ENCODE measurements at regions not wholly inside any gene's neighbourhood (a gene's known extent, or its start where the extent isn't known, plus 50 kb on each side); places are given as distances from the start of the nearest gene placed in this dataset.

GRCh38 chr12:74365178-74365964 is 172.3 kb upstream of the ATXN7L3B start:
- H3K4ac ChIP-seq (ENCODE audit: low read depth in 1 of 2, low read length in 2 of 2), result no peak overlapping the region
- no peak overlapping the region for H3K27ac ChIP-seq (ENCODE audit: low read length, poor library complexity, severe bottlenecking)
- no peak overlapping the region for H3K4me2 ChIP-seq (ENCODE audit: low read length, poor library complexity, severe bottlenecking)
- H2AFZ ChIP-seq (ENCODE audit: low read depth, low read length), result no peak overlapping the region
- H3K4me1 ChIP-seq (ENCODE audit: control insufficient read depth, insufficient read depth, low read depth, low read length), result no peaks in the 10 kb centered on the region
- no peaks in the 10 kb centered on the region for H3K79me1 ChIP-seq (replicated peaks; ENCODE audit: low read length, poor library complexity, severe bottlenecking)
- no peak overlapping the region for H3K14ac ChIP-seq (ENCODE audit: low read length in 2 of 2)
- no peak overlapping the region for H4K8ac ChIP-seq (ENCODE audit: low read length)
- H2AK5ac ChIP-seq (ENCODE audit: low read length, severe bottlenecking), result no peak overlapping the region
- no peak overlapping the region for H2BK120ac ChIP-seq (ENCODE audit: low read depth, low read length)
- no peaks in the 10 kb centered on the region for H3K9me3 ChIP-seq (ENCODE audit: control insufficient read depth, low read length)
- peak overlapping the region in 1 of 2 experiments; percentile 39 for H2BK12ac ChIP-seq (ENCODE audit: low read length in 2 of 2)
- no peak overlapping the region for H3K4me3 ChIP-seq (ENCODE audit: insufficient read depth in 1 of 2, low read depth in 1 of 2, low read length in 2 of 2)
- no peak overlapping the region for H3K23ac ChIP-seq (ENCODE audit: low read length in 2 of 2)
- peak; percentile 26 for DNase-seq
- no peaks in the 10 kb centered on the region for H3K36me3 ChIP-seq (ENCODE audit: control insufficient read depth in 1 of 2, insufficient read depth in 2 of 2, low read depth in 1 of 2, low read length in 2 of 2)
- no peak overlapping the region for H3K9ac ChIP-seq (ENCODE audit: low read length)
- H3K27me3 ChIP-seq (ENCODE audit: control insufficient read depth in 1 of 2, insufficient read depth in 1 of 2, low read length in 2 of 2), result peaks cover 0 to 4% of the 10 kb centered on the region in 2 experiments
- no peak overlapping the region for H2BK15ac ChIP-seq (ENCODE audit: low read depth, poor library complexity, severe bottlenecking)
- H2BK5ac ChIP-seq (ENCODE audit: low read depth, low read length, poor library complexity, severe bottlenecking), result no peak overlapping the region
- no peak overlapping the region for H4K91ac ChIP-seq (ENCODE audit: low read length)
- H3K18ac ChIP-seq (ENCODE audit: low read depth in 1 of 2, low read length in 2 of 2), result no peak overlapping the region
- 90% methylated on average over 5 of the region's 6 CpGs for WGBS

- H3K27ac ChIP-seq (ENCODE audit: low read length, poor library complexity, severe bottlenecking), result no peak overlapping the region
- no peak overlapping the region for H4K8ac ChIP-seq (ENCODE audit: low read length)
- no peak overlapping the region for H3K18ac ChIP-seq (ENCODE audit: low read depth in 1 of 2, low read length in 2 of 2)
- no peak overlapping the region for H3K14ac ChIP-seq (ENCODE audit: low read length in 2 of 2)
- no peaks in the 10 kb centered on the region for H3K9me3 ChIP-seq (ENCODE audit: control insufficient read depth, low read length)
- H3K79me1 ChIP-seq (replicated peaks; ENCODE audit: low read length, poor library complexity, severe bottlenecking), result no peaks in the 10 kb centered on the region
- no peak overlapping the region for H2BK12ac ChIP-seq (ENCODE audit: low read length in 2 of 2)
- H2AK5ac ChIP-seq (ENCODE audit: low read length, severe bottlenecking), result no peak overlapping the region
- H2BK5ac ChIP-seq (ENCODE audit: low read depth, low read length, poor library complexity, severe bottlenecking), result no peak overlapping the region
- H2BK120ac ChIP-seq (ENCODE audit: low read depth, low read length), result no peak overlapping the region
- H3K4ac ChIP-seq (ENCODE audit: low read depth in 1 of 2, low read length in 2 of 2), result no peak overlapping the region
- no peak overlapping the region for H3K4me3 ChIP-seq (ENCODE audit: insufficient read depth in 1 of 2, low read depth in 1 of 2, low read length in 2 of 2)
- no peaks in the 10 kb centered on the region for H3K27me3 ChIP-seq (ENCODE audit: control insufficient read depth in 1 of 2, insufficient read depth in 1 of 2, low read length in 2 of 2)
- H4K91ac ChIP-seq (ENCODE audit: low read length), result no peak overlapping the region
- WGBS, result 40% methylated on average over 1 of the region's 2 CpGs
- H3K4me2 ChIP-seq (ENCODE audit: low read length, poor library complexity, severe bottlenecking), result no peak overlapping the region
- H3K36me3 ChIP-seq (ENCODE audit: control insufficient read depth in 1 of 2, insufficient read depth in 2 of 2, low read depth in 1 of 2, low read length in 2 of 2), result no peaks in the 10 kb centered on the region
- no peaks in the 10 kb centered on the region for H3K4me1 ChIP-seq (ENCODE audit: control insufficient read depth, insufficient read depth, low read depth, low read length)
- H3K23ac ChIP-seq (ENCODE audit: low read length in 2 of 2), result no peak overlapping the region
- H3K9ac ChIP-seq (ENCODE audit: low read length), result no peak overlapping the region
- peak; percentile 15 for DNase-seq
- no peak overlapping the region for H2BK15ac ChIP-seq (ENCODE audit: low read depth, poor library complexity, severe bottlenecking)
- no peak overlapping the region for H2AFZ ChIP-seq (ENCODE audit: low read depth, low read length)
Measured at GRCh38 chr12:74370608-74371216, 166.9 kb upstream of the ATXN7L3B start.

DNA sequence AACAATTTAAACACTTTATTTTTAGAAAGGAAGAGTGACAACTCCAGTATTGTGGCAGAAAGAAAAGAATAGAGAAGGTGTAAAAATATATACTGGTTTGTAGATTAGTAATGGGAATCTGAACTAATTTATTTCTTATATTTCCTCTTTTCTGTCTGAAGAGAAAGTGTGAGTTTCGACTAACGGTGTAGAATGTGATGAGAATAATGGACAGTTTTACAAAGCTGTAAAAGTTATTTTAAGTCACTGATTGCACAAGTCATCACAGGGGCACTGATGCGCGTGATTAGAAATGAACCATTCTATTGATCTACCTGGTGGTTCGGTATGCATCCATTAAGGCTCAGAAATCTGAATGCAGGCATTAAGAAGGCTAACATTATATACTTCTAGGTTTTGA is 158.5 kb upstream of the ATXN7L3B start:
- H3K27ac ChIP-seq (ENCODE audit: low read length, poor library complexity, severe bottlenecking), result no peak overlapping the region
- WGBS, result 94% methylated on average over 5 of the region's 5 CpGs
- H4K91ac ChIP-seq (ENCODE audit: low read length), result no peak overlapping the region
- no peak overlapping the region for H2BK5ac ChIP-seq (ENCODE audit: low read depth, low read length, poor library complexity, severe bottlenecking)
- no peak overlapping the region for H3K4me2 ChIP-seq (ENCODE audit: low read length, poor library complexity, severe bottlenecking)
- no peaks in the 10 kb centered on the region for H3K4me1 ChIP-seq (ENCODE audit: control insufficient read depth, insufficient read depth, low read depth, low read length)
- H3K23ac ChIP-seq (ENCODE audit: low read length in 2 of 2), result no peak overlapping the region
- peaks cover 3% of the 10 kb centered on the region for H3K9me3 ChIP-seq (ENCODE audit: control insufficient read depth, low read length)
- no peak overlapping the region for H2AK5ac ChIP-seq (ENCODE audit: low read length, severe bottlenecking)
- no peak overlapping the region for H2BK120ac ChIP-seq (ENCODE audit: low read depth, low read length)
- H3K27me3 ChIP-seq (ENCODE audit: control insufficient read depth in 1 of 2, insufficient read depth in 1 of 2, low read length in 2 of 2), result no peaks in the 10 kb centered on the region
- no peak overlapping the region for H3K14ac ChIP-seq (ENCODE audit: low read length in 2 of 2)
- no peak overlapping the region for H3K4me3 ChIP-seq (ENCODE audit: insufficient read depth in 1 of 2, low read depth in 1 of 2, low read length in 2 of 2)
- H3K18ac ChIP-seq (ENCODE audit: low read depth in 1 of 2, low read length in 2 of 2), result no peak overlapping the region
- DNase-seq, result no peak
- H3K9ac ChIP-seq (ENCODE audit: low read length), result no peak overlapping the region
- H2AFZ ChIP-seq (ENCODE audit: low read depth, low read length), result no peak overlapping the region
- no peaks in the 10 kb centered on the region for H3K36me3 ChIP-seq (ENCODE audit: control insufficient read depth in 1 of 2, insufficient read depth in 2 of 2, low read depth in 1 of 2, low read length in 2 of 2)
- H3K4ac ChIP-seq (ENCODE audit: low read depth in 1 of 2, low read length in 2 of 2), result no peak overlapping the region
- no peak overlapping the region for H2BK15ac ChIP-seq (ENCODE audit: low read depth, poor library complexity, severe bottlenecking)
- no peak overlapping the region for H4K8ac ChIP-seq (ENCODE audit: low read length)
- H2BK12ac ChIP-seq (ENCODE audit: low read length in 2 of 2), result no peak overlapping the region
- H3K79me1 ChIP-seq (replicated peaks; ENCODE audit: low read length, poor library complexity, severe bottlenecking), result no peaks in the 10 kb centered on the region

- no peak overlapping the region for H3K4ac ChIP-seq (ENCODE audit: low read depth in 1 of 2, low read length in 2 of 2)
- H3K79me1 ChIP-seq (replicated peaks; ENCODE audit: low read length, poor library complexity, severe bottlenecking), result no peaks in the 10 kb centered on the region
- H3K27ac ChIP-seq (ENCODE audit: low read length, poor library complexity, severe bottlenecking), result no peak overlapping the region
- H4K91ac ChIP-seq (ENCODE audit: low read length), result no peak overlapping the region
- WGBS, result 92% methylated on average over 2 of the region's 2 CpGs
- no peak overlapping the region for H2BK5ac ChIP-seq (ENCODE audit: low read depth, low read length, poor library complexity, severe bottlenecking)
- no peak overlapping the region for H2AFZ ChIP-seq (ENCODE audit: low read depth, low read length)
- no peak overlapping the region for H2BK15ac ChIP-seq (ENCODE audit: low read depth, poor library complexity, severe bottlenecking)
- no peak overlapping the region for H4K8ac ChIP-seq (ENCODE audit: low read length)
- H3K9ac ChIP-seq (ENCODE audit: low read length), result no peak overlapping the region
- H3K4me3 ChIP-seq (ENCODE audit: insufficient read depth in 1 of 2, low read depth in 1 of 2, low read length in 2 of 2), result no peak overlapping the region
- no peak overlapping the region for H2AK5ac ChIP-seq (ENCODE audit: low read length, severe bottlenecking)
- no peak overlapping the region for H3K23ac ChIP-seq (ENCODE audit: low read length in 2 of 2)
- no peak overlapping the region for H2BK120ac ChIP-seq (ENCODE audit: low read depth, low read length)
- no peak for DNase-seq
- H3K4me1 ChIP-seq (ENCODE audit: control insufficient read depth, insufficient read depth, low read depth, low read length), result no peaks in the 10 kb centered on the region
- no peak overlapping the region for H3K14ac ChIP-seq (ENCODE audit: low read length in 2 of 2)
- H3K18ac ChIP-seq (ENCODE audit: low read depth in 1 of 2, low read length in 2 of 2), result no peak overlapping the region
- H3K36me3 ChIP-seq (ENCODE audit: control insufficient read depth in 1 of 2, insufficient read depth in 2 of 2, low read depth in 1 of 2, low read length in 2 of 2), result no peaks in the 10 kb centered on the region
- H3K9me3 ChIP-seq (ENCODE audit: control insufficient read depth, low read length), result peaks cover 9% of the 10 kb centered on the region
- H3K4me2 ChIP-seq (ENCODE audit: low read length, poor library complexity, severe bottlenecking), result no peak overlapping the region
- no peaks in the 10 kb centered on the region for H3K27me3 ChIP-seq (ENCODE audit: control insufficient read depth in 1 of 2, insufficient read depth in 1 of 2, low read length in 2 of 2)
- no peak overlapping the region for H2BK12ac ChIP-seq (ENCODE audit: low read length in 2 of 2)
Measured at GRCh38 chr12:74381958-74382357, 155.7 kb upstream of the ATXN7L3B start.

All from mesenchymal stem cell (in vitro differentiated cells and primary cell).